ENCODE measurements at regions not wholly inside any gene's neighbourhood (a gene's known extent, or its start where the extent isn't known, plus 50 kb on each side); places are given as distances from the start of the nearest gene placed in this dataset.

DNA sequence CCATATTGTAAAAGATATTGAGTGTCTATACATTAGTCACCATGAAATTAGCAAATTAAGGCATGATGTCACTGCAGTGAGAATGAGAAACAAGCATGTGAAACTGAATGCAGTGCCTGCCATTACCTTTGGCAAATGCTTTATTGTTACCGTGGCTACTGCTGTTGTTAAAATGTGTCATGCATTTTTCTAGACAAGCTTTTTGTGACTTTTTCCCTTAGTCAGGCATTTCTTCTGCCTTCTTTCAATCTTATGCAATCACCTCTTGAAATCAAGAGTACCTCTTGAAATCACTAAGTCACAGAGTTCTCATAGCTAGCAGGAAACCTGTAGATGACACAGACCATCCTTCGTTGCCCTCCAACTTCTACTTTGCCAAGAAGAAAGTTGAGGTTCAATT is 461.7 kb upstream of the TENM4 start:
- no peak for DNase-seq

DNA sequence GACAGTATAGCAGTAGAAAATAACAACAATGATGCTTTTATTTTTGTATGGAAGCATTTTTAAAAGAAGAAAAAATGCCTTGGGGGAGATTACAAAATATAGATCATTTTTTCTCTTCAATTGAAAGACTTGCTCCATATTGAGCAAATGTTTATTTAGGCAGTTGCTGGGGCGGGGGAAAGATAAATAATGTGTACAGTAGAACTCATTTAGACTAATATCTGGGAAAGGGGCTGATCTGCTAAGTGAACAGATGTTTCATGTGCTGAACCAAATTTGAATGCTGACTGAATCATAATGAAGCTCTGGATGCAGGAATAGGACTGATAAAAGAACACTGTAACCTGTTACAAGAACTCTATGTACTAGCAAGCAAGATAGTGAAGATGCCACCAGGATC is 457.1 kb upstream of the TENM4 start:
- DNase-seq = no peak

DNA sequence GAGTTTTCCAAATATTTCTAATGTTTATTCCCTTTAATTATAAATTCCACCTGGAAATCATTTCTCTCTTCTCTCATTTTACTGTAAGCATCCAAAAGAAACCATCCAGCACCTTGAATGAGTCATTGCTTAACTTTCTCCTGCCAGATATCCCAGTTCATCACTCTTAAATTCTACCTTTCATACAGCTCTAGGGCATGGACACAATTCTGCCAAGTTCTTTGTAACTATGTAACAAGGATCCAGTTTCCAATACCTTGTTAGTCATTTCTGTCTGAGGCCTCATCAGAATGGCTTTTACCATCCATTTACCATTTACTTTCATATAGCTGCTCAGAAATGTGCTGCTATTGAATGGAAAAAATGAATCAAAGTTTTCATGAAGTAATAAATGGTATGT is 455.4 kb upstream of the TENM4 start:
- no peak for DNase-seq

DNA sequence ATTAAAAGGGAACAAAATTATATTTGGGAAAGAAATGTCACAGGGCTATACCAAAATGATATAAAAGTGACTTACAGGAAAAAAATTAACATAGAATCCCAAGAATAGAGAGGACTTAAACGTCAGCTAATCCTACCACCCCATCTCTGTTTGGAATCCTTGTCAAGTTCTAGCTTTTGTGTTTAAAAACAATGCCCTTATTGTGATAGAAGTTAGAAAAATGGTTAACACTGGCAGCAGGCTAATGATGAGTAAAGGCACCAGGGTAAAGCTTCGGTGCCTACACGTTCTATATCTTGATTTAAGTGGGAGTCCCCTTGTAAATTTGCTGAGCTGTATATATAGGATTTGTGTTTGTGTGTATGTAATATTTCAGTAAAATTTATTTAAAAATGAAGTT is 453.3 kb upstream of the TENM4 start:
- DNase-seq = no peak

DNA sequence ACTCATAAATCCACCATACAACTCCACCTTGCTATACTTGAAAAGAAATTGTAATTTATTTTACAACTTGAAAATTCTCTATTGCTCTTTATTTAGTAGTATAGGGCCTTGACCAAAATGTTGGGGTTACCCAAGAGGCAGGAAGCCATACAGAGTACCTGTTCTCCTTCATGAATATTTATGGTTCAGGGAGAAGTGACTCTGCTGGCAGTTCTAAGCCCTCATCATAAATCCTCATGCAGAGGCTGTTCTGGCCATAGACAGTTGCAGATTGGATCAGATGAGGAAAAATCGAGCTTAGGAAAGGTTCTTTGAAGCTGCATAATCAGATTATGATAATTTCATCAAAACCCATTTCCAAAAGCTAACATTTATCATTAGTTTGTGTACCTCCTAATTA is 449.4 kb upstream of the TENM4 start:
- no peak for DNase-seq

DNA sequence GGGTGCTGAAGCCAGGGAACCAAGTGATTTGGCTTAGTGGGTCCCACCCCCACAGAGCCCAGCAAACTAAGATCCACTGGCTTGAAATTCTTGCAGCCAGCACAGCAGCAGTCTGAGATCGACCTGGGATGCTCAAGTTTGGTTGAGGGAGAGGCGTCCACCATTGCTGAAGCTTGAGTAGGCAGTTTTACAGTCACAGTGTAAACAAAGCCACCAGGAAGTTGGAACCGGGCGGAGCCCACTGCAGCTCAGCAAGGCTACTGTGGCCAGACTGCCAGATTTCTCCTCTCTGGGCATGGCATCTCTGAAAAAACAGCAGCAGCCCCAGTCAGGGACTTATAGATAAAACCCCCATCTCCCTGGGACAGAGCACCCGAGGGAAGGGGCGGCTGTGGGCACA is 424.1 kb upstream of the TENM4 start:
- DNase-seq = no peak

DNA sequence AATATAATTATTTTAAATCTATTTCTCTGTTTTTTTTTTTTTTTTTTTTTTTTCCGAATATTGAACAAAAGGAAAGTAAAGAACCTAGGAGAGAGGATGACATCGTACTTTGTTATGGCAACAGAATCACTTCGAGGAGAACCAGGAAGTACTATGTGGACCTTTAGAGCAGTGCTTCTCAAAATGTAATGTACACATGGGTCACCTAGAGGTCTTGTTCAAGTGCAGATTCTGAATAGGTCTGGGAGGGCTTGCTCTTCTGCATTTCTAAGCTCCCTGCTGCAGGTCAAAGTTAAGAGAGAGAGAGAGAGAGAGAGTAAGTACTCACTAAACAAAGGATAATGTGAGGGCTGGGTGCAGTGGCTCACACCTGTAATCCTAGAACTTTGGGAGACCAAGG is 419.5 kb upstream of the TENM4 start:
- DNase-seq = no peak

DNA sequence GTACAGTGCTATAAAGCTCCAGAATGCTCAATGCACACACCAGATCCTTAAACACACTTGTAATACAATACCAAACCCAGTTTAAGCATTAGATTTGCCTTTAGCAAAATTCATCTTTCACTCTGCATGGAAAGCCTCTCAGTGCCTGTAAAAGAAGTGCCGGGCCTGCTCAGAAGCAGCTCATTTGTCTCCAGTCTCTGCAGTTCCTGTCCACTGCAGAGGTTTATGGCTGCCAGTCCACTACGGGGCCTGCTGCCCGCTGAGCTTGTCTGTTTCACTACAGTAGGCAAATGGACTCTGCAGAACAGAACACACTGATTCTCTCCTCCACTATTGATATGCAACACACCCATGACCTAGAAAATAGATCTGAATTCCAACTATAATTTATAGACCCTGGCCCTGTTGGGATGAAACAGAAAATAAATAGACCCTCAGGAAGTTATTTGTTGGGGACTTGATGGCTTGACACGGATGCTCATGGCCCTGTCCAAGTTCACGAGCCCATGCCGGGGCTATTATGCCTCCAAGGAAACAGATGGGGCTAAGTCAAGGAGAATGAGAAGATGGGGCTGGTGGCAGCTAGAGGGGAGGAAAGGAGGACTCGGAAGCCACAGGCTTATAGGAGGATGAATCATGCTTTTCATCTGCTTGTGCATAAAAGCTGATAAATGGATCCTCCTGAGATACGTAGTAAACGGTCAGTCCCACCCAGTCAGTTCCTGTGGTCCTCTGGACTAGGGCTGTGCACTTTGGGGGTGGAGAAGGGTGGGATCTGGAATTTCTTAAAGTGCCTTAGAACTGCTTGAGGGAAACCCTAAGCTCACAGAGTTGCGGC is 416.8 kb upstream of the TENM4 start:
- no peak for DNase-seq

DNA sequence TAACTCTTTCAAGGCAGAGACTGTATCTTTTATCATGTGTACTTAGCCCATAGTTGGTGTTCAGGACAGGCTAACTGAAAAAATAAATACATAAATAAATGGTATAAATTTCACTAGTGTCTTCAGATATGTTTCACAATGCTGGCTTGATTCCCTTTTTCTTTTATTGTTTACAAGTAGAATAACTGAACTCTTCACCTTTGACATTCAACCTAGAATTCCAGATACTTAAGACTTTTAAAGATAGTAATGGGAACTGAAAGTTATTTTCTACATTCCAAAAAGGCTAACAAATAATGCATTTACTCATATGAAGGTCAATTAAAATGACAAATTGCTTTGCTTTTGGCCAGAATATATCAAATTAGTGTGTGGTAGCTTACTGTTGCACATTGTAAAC is 411.3 kb upstream of the TENM4 start:
- no peak for DNase-seq

DNA sequence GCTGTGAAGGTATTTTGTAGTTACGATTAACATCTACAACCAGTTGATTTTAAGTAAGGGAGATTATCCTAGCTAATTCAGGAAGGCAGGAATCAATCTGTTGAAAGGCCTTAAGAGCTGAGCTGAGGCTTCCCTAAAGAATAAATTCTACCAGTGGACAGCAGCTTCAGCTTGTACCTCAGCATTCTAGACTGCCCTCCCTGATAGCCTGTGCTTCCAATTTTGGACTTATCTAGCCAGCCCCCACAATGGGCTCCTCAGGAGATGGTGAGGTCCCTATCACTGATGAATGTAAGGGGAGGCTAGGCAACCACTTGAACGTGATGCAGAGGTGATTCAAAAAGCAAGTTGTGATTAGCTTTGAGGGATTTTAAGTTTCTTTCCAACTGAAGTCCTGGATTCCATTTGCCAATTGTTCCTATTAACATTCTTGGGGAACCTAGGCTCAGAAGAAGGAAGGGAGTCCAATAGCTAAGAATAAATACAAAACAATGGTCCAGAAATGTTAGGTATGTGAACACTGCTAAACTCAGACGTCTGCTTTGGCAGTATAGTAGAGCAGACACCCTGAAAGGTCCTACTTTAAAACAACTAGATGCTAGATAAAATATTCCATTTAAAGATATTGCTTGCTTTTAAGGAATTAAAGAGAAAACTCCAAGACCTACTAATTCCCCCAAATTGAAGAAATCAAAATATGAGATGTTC is 404.3 kb upstream of the TENM4 start:
- DNase-seq = no peak

DNA sequence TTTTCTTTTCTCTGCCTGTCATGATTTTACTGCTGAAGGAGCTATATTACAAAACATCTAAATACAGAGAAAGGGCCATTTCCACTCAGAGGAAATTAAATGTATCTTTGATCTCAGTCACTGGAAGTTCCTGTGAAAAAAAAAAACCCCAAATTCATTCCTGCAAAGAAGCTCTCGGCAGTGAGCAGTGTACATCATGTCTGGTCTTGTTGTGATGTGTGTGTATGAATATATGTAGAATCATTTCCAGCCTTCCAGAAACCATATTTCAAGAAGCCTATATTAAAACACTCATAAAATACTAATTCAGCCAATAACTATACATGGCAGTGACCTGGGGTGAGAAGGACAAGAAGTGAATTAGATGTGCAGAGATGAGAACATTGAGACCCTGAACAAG is 393.2 kb upstream of the TENM4 start:
- DNase-seq = no peak

DNA sequence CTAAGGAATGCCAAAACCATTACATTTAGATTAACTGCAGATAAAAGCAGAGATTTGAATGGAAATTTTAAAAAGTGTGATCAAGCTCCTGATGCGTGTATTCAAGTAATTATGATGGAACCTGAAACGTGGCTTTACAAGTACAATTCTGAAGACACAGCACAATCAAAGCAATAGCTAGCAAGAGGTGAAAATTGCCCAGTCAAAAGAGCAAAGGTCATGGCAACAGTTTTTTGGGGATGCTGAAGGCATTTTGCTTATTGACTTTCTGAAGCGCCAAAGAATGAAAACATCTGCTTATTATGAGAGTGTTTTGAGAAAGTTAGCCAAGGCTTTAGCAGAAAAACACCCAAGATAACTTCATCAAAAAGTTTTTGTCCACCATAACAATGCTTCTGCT is 389.6 kb upstream of the TENM4 start:
- DNase-seq = no peak

DNA sequence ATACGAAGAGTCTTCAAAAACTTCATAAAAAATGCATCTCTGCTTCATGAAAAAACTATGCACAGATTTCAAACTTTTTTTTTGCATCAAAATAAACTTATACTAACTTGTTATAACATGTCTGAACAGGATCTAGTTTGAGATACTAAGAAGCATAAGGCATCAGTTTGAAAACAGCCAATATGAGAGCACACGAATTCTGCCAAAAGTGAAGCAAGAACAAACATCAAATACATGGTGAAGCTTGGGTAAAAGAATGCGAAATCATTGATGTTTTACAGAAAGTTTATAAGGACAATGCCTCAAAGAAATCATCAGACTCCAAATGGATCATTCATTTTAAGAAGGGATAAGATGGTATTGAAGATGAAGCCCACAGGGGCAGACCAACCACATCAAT is 389.1 kb upstream of the TENM4 start:
- no peak for DNase-seq

DNA sequence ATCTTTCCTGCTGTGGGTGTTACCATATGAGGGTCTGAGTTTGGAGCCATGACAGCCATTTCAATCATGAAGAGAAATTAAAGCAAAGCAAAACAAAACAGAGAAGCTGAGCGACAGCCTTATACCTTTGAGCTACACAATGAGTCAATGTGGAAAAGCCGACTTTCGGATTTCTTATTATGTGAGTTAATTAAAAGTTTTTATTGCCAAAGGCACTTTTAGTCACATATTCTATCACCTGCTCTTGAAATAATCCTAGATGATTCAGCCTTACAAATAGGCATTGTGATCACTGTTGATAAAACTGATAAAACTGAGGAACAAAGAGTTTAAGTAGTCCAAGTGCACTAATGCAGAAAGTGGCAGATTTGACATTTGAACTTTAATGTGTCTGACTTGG is 381.9 kb upstream of the TENM4 start:
- no peak for DNase-seq

DNA sequence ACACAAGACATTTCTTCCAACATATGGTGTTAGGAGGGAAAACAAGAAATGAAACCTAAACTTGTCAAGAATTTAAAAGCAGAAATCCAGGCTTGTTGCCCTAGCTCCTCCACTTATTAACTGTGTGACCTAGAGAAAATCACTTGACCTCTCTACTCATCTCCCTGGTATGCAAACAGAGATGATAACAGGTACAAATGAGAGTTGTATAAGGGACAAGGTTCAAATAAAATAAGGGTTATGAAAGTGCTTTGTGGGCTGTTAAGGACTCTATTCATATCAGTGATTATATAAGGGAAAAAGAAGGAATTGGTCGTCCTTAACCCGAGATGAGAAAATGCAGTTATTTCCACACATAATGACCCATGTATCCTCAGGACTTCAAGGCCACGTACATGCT is 372.7 kb upstream of the TENM4 start:
- DNase-seq = no peak

DNA sequence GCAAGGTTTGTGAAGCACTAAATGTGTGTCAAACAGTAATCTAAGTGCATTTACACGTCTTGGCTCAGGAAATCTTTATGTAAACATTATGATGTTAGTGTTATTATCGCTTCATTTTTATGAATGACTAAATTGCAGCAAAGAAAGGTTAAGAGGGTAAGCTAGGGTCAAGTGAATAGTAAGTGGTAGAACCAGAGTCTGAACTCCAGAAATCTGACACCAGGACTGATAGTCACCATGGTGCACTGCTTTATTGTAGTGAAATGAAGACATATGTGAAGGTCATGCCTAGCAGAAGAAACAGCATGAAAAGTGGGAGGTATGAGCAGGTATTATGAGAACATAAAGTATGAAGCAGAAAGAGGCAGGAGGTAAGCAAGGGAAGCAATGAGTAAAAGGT is 368.7 kb upstream of the TENM4 start:
- DNase-seq = no peak

DNA sequence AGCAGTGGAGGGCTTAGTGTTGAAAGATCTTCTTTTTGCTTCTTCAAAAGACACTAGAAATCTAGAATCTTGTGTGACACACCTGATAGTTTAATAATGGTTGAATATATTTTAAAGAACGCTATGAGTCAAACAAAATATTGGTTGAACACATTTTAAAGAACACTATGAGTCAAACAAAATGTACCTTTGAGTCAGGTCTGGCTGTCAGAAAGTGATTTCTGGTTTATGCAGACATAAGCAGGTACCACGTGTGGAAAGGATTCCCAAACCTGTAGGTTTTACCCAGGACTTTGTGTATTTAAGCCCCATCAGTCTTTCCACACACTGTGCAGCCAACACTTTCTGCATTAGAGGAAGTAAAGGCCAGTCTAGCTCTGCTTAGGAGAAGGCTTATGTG is 366.7 kb upstream of the TENM4 start:
- DNase-seq = no peak

DNA sequence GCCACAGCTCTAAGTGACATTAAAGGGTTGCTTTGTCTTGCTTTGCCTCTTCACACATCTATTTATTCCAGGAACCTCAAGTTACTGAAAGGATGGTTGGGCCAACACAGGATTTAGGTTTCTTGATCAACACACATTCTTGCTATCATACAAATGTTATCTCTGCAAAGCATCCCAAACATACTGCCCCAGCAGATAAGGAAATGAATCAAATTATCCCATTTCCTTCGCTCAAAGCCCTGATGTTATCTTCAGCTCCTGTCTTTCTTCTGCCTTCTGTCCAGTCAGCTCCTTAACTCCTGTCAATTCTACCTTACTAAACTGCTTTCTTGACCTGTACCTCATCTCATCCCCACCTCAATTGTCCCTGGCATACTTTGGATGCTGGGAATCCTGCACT is 355.9 kb upstream of the TENM4 start:
- no peak for DNase-seq

DNA sequence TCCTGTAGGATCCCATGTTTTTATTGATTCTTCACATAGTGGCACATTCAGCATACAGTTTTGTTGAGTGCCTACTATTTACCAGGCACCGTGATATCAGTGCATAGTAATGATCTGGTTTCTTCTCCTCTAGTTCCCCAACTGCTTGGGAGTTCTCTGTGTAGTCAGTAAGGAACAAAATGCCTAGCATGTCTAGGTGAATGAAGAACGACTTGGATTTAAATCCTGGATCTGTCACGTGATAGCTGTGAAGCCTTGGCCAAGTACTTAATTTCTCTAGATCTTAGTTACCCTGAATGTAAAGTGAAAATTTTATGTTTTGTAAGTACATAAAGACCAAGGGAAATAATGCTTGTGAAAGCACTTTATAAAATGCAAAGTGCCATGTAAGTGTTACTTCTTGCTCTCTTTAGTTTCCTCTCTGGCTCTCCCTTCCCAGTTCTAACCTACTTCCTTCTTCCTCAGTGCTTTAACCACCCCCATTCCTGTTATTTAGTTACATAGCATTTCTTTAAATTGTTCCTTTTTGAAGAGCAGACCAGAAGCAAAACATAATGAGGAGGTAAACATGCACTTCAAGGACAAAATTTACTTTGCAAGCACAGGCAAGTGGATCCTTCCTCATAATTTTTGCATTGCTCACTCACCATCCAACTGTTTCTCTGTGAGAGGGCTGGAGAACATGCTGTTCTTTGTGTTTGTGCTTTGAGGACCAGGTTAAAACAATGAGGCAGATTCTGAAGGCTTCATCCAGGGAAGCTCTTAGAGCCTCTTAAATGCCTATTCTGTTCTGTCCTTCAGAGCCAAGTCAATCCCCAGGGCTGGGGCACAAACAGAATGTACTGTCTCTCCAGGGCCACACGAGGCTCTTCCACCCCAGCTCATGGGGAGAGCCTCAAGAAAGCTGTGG is 353.9 kb upstream of the TENM4 start:
- no peak for DNase-seq

DNA sequence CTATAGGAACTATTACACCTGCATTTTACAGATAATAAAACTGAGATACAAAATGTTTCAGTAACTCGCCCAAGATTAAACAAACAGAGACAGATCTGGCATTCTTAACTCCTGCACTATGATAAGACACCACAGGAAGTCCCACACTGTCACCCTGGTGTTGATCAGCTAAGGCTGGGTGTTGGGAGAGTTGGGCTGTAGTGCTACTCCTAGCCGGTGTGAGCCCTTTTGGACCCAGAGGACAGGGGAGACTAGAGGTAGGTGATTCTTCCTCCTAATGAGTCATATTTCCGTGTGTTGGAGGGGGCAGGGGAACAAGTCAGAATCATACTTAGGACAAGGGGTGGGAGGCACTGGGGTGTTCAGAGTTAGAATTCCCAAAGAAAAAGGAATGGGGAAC is 353.2 kb upstream of the TENM4 start:
- no peak for DNase-seq

DNA sequence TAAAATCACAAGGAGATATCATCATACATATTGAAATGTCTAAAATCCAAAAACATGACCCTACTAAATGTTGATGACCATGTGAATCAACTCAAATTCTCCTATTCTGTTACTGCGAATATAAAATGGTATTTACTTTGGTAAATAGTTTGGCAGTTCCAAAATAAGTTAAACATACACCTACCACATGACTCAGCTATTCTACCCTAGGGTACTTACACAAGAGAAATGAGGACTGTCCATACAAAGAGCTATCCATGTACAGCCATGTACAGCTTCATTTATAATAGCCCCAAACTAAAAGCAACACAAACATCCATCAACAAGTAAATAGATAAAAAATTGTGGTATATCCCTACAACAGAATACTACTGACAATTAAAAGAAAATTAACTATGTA is 346.1 kb upstream of the TENM4 start:
- DNase-seq = no peak

DNA sequence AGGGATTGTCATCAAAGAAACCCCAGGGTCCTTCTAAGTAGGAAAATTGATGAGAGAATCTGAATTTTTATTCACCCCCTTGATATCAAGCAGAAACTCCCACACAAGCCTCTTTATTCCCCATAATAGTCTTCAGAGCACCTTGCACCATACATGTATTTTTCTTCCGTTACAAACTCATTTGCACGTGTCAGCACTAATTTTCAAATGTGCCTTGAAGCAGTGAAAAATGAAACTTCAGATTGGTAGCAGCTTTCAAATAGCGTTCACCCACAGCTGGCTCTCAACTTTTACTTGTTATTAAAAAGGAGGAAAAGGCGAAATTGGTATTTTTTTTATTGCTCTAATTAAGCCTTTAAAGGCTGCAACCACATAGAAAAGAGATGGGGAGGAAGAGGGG is 343.0 kb upstream of the TENM4 start:
- DNase-seq = no peak

DNA sequence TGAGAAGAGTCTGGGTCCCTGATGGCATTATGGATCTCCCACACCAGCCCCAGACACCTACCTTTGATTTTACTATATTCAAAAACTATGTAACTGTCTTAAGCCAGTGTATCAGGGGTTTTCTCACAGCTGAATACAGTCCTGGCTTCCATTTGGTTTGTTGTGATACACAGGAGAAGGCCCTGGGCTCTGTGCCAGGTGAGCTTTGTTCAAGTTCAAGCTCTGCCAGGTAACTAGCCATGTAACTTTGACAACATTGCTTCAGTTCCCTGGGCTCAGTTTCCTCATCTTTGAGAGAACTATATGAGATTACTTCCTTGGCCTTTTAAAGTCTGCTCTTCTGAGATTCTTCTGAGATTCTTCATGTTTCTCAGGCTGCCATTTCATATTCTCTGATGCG is 327.5 kb upstream of the TENM4 start:
- no peak for DNase-seq
